Panc1 (cell line): ENCODE measurements at regions not wholly inside any gene's neighbourhood (a gene's known extent, or its start where the extent isn't known, plus 50 kb on each side); places are given as distances from the start of the nearest gene placed in this dataset.

Source experiments
- ATAC-seq: fragments of 200-7000 bp; cut with Tn5 transposase; 2 replicates; pipeline ENCODE4 v1.9.1; 2020; ENCODE audit warnings: mild to moderate bottlenecking, moderate library complexity
- BruUV-seq: library from RNA; stranded (reverse); fragments of 400-500 nt; replicated peaks from 2 replicates; lab custom pipeline; 2021; lab: Mats Ljungman, UMichigan
- CTCF ChIA-PET: fragments of 300-600 bp; sonication (Branson Sonifier 250); formaldehyde crosslinking; loops from one replicate; lab custom pipeline; 2022; ENCODE audit warnings: antibody characterized with exemption; lab: Charles Lee
- POLR2A ChIA-PET: fragments of 300-600 bp; sonication (Branson Sonifier 250); formaldehyde crosslinking; loops from one replicate; lab custom pipeline; 2022; ENCODE audit warnings: antibody characterized with exemption; lab: Charles Lee
- DNase-seq: peaks from one replicate; pipeline ENCODE4 v3.0.0-alpha.2; 2010; ENCODE audit warnings: low read depth, low spot score
- H3K27ac ChIP-seq: 2 replicates; pipeline ENCODE4 v1.5.1; 2011; ENCODE audit warnings: mild to moderate bottlenecking, low read length, inconsistent platforms
- H3K27me3 ChIP-seq: fragments of 200-500 bp; sonication (Bioruptor generic); 2 replicates; pipeline ENCODE4 v1.6.0; 2014; ENCODE audit warnings: low read length, inconsistent platforms; ENCODE audit not compliant: control insufficient read depth, insufficient read depth
- H3K36me3 ChIP-seq: fragments of 200-500 bp; sonication (Bioruptor generic); 2 replicates; pipeline ENCODE4 v1.5.1; 2014; ENCODE audit warnings: inconsistent platforms, mild to moderate bottlenecking, low read length, moderate library complexity; ENCODE audit not compliant: control insufficient read depth, insufficient read depth
- H3K4me1 ChIP-seq: 2 replicates; pipeline ENCODE4 v1.5.1; 2011; ENCODE audit warnings: inconsistent platforms, mild to moderate bottlenecking, low read length, moderate library complexity; ENCODE audit not compliant: control insufficient read depth, insufficient read depth
- H3K4me3 ChIP-seq, 2 experiments: 2 replicates each; pipeline ENCODE4 v1.5.1; 2011 to 2012; ENCODE audit warnings: low read depth in 2 of 2, low read length in 2 of 2, mild to moderate bottlenecking in 2 of 2, inconsistent platforms in 1 of 2, moderate library complexity in 1 of 2
- H3K9me3 ChIP-seq: fragments of 200-500 bp; sonication (Bioruptor generic); 2 replicates; pipeline ENCODE4 v1.5.1; 2014; ENCODE audit warnings: low read depth, mild to moderate bottlenecking, inconsistent platforms, low read length, moderate library complexity; ENCODE audit not compliant: control insufficient read depth, insufficient read depth
- POLR2AphosphoS5 ChIP-seq: IDR thresholded peaks from 2 replicates; pipeline ENCODE4 v1.6.1; 2012; ENCODE audit warnings: mild to moderate bottlenecking, low read depth, low read length, moderate library complexity
- SIN3A ChIP-seq: IDR thresholded peaks from 2 replicates; pipeline ENCODE4 v1.6.1; 2012; ENCODE audit warnings: low read depth, mild to moderate bottlenecking, low read length, moderate library complexity, borderline replicate concordance; ENCODE audit not compliant: insufficient read depth
- TCF7L2 ChIP-seq: IDR thresholded peaks from 2 replicates; pipeline ENCODE4 v1.6.1; 2011; ENCODE audit warnings: mild to moderate bottlenecking, low read depth, low read length, inconsistent platforms
- in situ Hi-C: cut with HindIII; loops from 2 replicates; pipeline ENCODE4 v1.10.0; 2016; ENCODE audit warnings: low sequenced_read_pairs, low pct_unique_long_range_greater_than_20kb
- intact Hi-C: fragments of 100-400 bp; cut with micrococcal nuclease; formaldehyde crosslinking; loops from one replicate; pipeline ENCODE4 v1.10.0; 2022; ENCODE audit not compliant: unreplicated experiment
- TF ChIP-seq, protein P1 (sequence below), 2 experiments: IDR thresholded peaks; 2 replicates each; pipeline ENCODE4 v1.6.1; 2011 to 2012; ENCODE audit warnings: low read depth in 2 of 2, control low read depth in 1 of 2, low read length in 1 of 2, mild to moderate bottlenecking in 1 of 2, moderate library complexity in 1 of 2; ENCODE audit not compliant: insufficient read depth in 1 of 2
- TF ChIP-seq, protein P2 (sequence below): fragments of 450-650 bp; IDR thresholded peaks from 2 replicates; pipeline ENCODE4 v1.5.1; 2017; ENCODE audit warnings: mild to moderate bottlenecking

- DNase-seq, result no peak
- intact Hi-C loops, result no loop called here
- Histone ChIP-seq H3K9me3 (no peaks in the 10 kb centered on the region), H3K36me3 (no peaks in the 10 kb centered on the region), H3K4me3 (no peak overlapping the region), H3K27ac (no peak overlapping the region), H3K4me1 (no peaks in the 10 kb centered on the region), H3K27me3 (no peaks in the 10 kb centered on the region; the same call in 1 of the 2 replicates)
- in situ Hi-C loops, result no loop called here
- TF ChIP-seq SIN3A, result no peak
- TF ChIP-seq, protein P1, sequence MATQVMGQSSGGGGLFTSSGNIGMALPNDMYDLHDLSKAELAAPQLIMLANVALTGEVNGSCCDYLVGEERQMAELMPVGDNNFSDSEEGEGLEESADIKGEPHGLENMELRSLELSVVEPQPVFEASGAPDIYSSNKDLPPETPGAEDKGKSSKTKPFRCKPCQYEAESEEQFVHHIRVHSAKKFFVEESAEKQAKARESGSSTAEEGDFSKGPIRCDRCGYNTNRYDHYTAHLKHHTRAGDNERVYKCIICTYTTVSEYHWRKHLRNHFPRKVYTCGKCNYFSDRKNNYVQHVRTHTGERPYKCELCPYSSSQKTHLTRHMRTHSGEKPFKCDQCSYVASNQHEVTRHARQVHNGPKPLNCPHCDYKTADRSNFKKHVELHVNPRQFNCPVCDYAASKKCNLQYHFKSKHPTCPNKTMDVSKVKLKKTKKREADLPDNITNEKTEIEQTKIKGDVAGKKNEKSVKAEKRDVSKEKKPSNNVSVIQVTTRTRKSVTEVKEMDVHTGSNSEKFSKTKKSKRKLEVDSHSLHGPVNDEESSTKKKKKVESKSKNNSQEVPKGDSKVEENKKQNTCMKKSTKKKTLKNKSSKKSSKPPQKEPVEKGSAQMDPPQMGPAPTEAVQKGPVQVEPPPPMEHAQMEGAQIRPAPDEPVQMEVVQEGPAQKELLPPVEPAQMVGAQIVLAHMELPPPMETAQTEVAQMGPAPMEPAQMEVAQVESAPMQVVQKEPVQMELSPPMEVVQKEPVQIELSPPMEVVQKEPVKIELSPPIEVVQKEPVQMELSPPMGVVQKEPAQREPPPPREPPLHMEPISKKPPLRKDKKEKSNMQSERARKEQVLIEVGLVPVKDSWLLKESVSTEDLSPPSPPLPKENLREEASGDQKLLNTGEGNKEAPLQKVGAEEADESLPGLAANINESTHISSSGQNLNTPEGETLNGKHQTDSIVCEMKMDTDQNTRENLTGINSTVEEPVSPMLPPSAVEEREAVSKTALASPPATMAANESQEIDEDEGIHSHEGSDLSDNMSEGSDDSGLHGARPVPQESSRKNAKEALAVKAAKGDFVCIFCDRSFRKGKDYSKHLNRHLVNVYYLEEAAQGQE (IDR thresholded peaks at IDR 0.05; ENCODE audit: insufficient read depth in 1 of 2, low read depth in 2 of 2, low read length in 1 of 2), result no peak
- TF ChIP-seq POLR2AphosphoS5, result no peak
- TF ChIP-seq, protein P2, sequence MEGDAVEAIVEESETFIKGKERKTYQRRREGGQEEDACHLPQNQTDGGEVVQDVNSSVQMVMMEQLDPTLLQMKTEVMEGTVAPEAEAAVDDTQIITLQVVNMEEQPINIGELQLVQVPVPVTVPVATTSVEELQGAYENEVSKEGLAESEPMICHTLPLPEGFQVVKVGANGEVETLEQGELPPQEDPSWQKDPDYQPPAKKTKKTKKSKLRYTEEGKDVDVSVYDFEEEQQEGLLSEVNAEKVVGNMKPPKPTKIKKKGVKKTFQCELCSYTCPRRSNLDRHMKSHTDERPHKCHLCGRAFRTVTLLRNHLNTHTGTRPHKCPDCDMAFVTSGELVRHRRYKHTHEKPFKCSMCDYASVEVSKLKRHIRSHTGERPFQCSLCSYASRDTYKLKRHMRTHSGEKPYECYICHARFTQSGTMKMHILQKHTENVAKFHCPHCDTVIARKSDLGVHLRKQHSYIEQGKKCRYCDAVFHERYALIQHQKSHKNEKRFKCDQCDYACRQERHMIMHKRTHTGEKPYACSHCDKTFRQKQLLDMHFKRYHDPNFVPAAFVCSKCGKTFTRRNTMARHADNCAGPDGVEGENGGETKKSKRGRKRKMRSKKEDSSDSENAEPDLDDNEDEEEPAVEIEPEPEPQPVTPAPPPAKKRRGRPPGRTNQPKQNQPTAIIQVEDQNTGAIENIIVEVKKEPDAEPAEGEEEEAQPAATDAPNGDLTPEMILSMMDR, result no peak
- TF ChIP-seq TCF7L2, result no peak
- no TSS peak for BruUV-seq
- ChIA-PET CTCF (no interaction called here), POLR2A (interaction anchor here (0.6 kb wide), 1 partner anchor 34 kb away, joined by 4 read pairs; no protein-coding TSS in a partner anchor)
- no peak for ATAC-seq
Measured at GRCh38 chr16:16917191-16917785, 538.3 kb downstream of the NPIPA7 start.

- Histone ChIP-seq H3K9me3 (no peaks in the 10 kb centered on the region), H3K27ac (no peak overlapping the region), H3K27me3 (no peaks in the 10 kb centered on the region), H3K4me1 (no peaks in the 10 kb centered on the region), H3K36me3 (no peaks in the 10 kb centered on the region), H3K4me3 (no peak overlapping the region)
- POLR2A ChIA-PET, result no interaction called here
- BruUV-seq, result no TSS peak
- CTCF ChIA-PET, result no interaction called here
- intact Hi-C loops, result no loop called here
- DNase-seq (no peak), ATAC-seq (no peak)
- in situ Hi-C loops, result no loop called here
- TF ChIP-seq SIN3A (no peak), TCF7L2 (no peak), POLR2AphosphoS5 (no peak)
- TF ChIP-seq, protein P2, result no peak
- TF ChIP-seq, protein P1 (IDR thresholded peaks at IDR 0.05; ENCODE audit: insufficient read depth in 1 of 2, low read depth in 2 of 2, low read length in 1 of 2), result no peak
Measured at GRCh38 chr16:16923479-16923878, 544.5 kb downstream of the NPIPA7 start.
